ENCODE measurements at regions not wholly inside any gene's neighbourhood (a gene's known extent, or its start where the extent isn't known, plus 50 kb on each side); places are given as distances from the start of the nearest gene placed in this dataset.

- TF ChIP-seq, protein P1, sequence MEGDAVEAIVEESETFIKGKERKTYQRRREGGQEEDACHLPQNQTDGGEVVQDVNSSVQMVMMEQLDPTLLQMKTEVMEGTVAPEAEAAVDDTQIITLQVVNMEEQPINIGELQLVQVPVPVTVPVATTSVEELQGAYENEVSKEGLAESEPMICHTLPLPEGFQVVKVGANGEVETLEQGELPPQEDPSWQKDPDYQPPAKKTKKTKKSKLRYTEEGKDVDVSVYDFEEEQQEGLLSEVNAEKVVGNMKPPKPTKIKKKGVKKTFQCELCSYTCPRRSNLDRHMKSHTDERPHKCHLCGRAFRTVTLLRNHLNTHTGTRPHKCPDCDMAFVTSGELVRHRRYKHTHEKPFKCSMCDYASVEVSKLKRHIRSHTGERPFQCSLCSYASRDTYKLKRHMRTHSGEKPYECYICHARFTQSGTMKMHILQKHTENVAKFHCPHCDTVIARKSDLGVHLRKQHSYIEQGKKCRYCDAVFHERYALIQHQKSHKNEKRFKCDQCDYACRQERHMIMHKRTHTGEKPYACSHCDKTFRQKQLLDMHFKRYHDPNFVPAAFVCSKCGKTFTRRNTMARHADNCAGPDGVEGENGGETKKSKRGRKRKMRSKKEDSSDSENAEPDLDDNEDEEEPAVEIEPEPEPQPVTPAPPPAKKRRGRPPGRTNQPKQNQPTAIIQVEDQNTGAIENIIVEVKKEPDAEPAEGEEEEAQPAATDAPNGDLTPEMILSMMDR (IDR thresholded peaks at IDR 0.05; ENCODE audit: insufficient read depth, low read length) = peak; percentile 23
- TF ChIP-seq POLR2AphosphoS5 (IDR thresholded peaks at IDR 0.05; ENCODE audit: low read depth) (no peak), GABPA (IDR thresholded peaks at IDR 0.05; ENCODE audit: low read depth) (no peak), SPI1 (IDR thresholded peaks at IDR 0.05; ENCODE audit: borderline replicate concordance, low read depth) (no peak)
- TF ChIP-seq, protein P2, sequence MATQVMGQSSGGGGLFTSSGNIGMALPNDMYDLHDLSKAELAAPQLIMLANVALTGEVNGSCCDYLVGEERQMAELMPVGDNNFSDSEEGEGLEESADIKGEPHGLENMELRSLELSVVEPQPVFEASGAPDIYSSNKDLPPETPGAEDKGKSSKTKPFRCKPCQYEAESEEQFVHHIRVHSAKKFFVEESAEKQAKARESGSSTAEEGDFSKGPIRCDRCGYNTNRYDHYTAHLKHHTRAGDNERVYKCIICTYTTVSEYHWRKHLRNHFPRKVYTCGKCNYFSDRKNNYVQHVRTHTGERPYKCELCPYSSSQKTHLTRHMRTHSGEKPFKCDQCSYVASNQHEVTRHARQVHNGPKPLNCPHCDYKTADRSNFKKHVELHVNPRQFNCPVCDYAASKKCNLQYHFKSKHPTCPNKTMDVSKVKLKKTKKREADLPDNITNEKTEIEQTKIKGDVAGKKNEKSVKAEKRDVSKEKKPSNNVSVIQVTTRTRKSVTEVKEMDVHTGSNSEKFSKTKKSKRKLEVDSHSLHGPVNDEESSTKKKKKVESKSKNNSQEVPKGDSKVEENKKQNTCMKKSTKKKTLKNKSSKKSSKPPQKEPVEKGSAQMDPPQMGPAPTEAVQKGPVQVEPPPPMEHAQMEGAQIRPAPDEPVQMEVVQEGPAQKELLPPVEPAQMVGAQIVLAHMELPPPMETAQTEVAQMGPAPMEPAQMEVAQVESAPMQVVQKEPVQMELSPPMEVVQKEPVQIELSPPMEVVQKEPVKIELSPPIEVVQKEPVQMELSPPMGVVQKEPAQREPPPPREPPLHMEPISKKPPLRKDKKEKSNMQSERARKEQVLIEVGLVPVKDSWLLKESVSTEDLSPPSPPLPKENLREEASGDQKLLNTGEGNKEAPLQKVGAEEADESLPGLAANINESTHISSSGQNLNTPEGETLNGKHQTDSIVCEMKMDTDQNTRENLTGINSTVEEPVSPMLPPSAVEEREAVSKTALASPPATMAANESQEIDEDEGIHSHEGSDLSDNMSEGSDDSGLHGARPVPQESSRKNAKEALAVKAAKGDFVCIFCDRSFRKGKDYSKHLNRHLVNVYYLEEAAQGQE (IDR thresholded peaks at IDR 0.05; ENCODE audit: insufficient replicate concordance, low read depth) = no peak
These were observed 383.1 kb downstream of the KCNJ2 start for GRCh38 chr17:70552230-70552981.

Measured in HL-60 (cell line).